Stomach (tissue), 4 donors: ENCODE measurements at regions not wholly inside any gene's neighbourhood (a gene's known extent, or its start where the extent isn't known, plus 50 kb on each side); places are given as distances from the start of the nearest gene placed in this dataset.

ENCODE experiments used
- CTCF ChIP-seq, 7 experiments: fragments of 450-650 bp in 4 of 7; fragments of 200-600 bp in 3 of 7; sonication (generic) in 3 of 7; IDR thresholded peaks; one replicate each; pipeline ENCODE4 v1.5.1; 2016 to 2019; ENCODE audit warnings: antibody characterized with exemption in 7 of 7, control low read depth in 2 of 7, mild to moderate bottlenecking in 1 of 7
- EP300 ChIP-seq: sonication (generic); formaldehyde crosslinking; IDR thresholded peaks from one replicate; pipeline ENCODE4 v1.6.1; 2017; ENCODE audit warnings: antibody characterized with exemption
- POLR2A ChIP-seq, 4 donors: fragments of 450-650 bp; IDR thresholded peaks; one replicate each; pipeline ENCODE4 v1.6.1; 2016; ENCODE audit warnings: antibody characterized with exemption in 4 of 4, control low read depth in 2 of 4, mild to moderate bottlenecking in 1 of 4, moderate library complexity in 1 of 4
- POLR2AphosphoS5 ChIP-seq, 3 donors: sonication (generic); formaldehyde crosslinking; IDR thresholded peaks; one replicate each; pipeline ENCODE4 v1.6.1; 2016; ENCODE audit warnings: antibody characterized with exemption in 3 of 3

DNA sequence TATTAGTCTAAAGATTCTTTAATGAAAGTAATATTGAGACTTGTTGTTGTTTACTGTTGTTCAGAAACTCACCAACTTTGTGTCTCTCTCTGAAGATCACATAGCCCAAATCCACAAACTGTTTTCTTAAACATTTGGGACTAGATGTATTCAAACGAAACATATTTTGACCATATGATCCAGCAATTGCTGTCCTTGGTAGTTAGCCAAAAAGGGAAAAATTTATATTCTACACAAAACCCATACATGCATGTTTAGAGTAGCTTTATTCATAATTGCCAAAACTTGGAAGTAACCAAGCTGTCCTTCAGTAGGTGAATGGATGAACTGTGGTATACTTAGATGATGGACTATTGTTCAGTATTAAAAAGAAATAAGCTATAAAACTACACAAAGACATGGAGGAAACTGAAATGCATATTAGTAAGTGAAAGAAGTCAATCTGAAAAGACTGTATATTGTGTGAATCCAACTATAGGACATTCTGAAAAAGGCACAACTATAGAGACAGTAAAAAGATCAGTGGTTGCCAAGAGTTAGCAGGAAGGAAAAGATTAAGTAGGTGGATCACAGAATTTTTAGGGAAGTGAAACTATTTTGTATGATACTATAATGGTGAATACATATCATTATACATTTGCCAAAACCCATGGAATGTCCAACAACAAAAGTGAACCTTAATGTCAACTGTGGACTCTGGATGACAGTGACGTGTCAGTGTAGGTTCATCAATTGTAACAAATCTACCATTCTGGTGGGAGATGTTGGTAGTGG is 442.9 kb downstream of the INSC start:
- TF ChIP-seq CTCF (IDR thresholded peaks at IDR 0.05) (no peak), POLR2A (IDR thresholded peaks at IDR 0.05) (no peak), EP300 (no peak), POLR2AphosphoS5 (IDR thresholded peaks at IDR 0.05) (no peak)
